Fibroblast of villous mesenchyme (primary cell): ENCODE measurements at regions not wholly inside any gene's neighbourhood (a gene's known extent, or its start where the extent isn't known, plus 50 kb on each side); places are given as distances from the start of the nearest gene placed in this dataset.

ENCODE experiments used
- DNase-seq: peaks from one replicate; pipeline ENCODE4 v3.0.0-alpha.2; 2010; ENCODE audit warnings: low read depth
- H3K4me3 ChIP-seq: 2 replicates; pipeline ENCODE4 v1.5.1; 2011; ENCODE audit warnings: low read depth, mild to moderate bottlenecking, low read length
- CTCF ChIP-seq: IDR thresholded peaks from 2 replicates; pipeline ENCODE4 v1.5.1; 2012; ENCODE audit warnings: low read depth, mild to moderate bottlenecking, low read length; ENCODE audit not compliant: insufficient read depth

- no peak for DNase-seq
- no peak overlapping the region for H3K4me3 ChIP-seq
- no peak for TF ChIP-seq CTCF
Observed at GRCh38 chr7:67407392-67408071, 410.9 kb downstream of the TYW1 start.

- no peak for DNase-seq
- H3K4me3 ChIP-seq = no peak overlapping the region
- no peak for TF ChIP-seq CTCF
Observed at GRCh38 chr7:67408109-67408508, 411.5 kb downstream of the TYW1 start.

GRCh38 chr7:67413670-67414069 is 417.0 kb downstream of the TYW1 start:
- no peak for DNase-seq
- no peak overlapping the region for H3K4me3 ChIP-seq
- no peak for TF ChIP-seq CTCF

- no peak overlapping the region for H3K4me3 ChIP-seq
- DNase-seq = no peak
- TF ChIP-seq CTCF = no peak
Observed at GRCh38 chr7:67414858-67415257, 418.2 kb downstream of the TYW1 start.

- no peak for TF ChIP-seq CTCF
- H3K4me3 ChIP-seq = no peak overlapping the region
- no peak for DNase-seq
Observed at GRCh38 chr7:67422601-67423000, 426.0 kb downstream of the TYW1 start.

GRCh38 chr7:67423065-67423464 is 426.4 kb downstream of the TYW1 start:
- TF ChIP-seq CTCF = no peak
- no peak overlapping the region for H3K4me3 ChIP-seq
- no peak for DNase-seq

GRCh38 chr7:67426654-67427053 is 430.0 kb downstream of the TYW1 start:
- no peak overlapping the region for H3K4me3 ChIP-seq
- no peak for TF ChIP-seq CTCF
- DNase-seq = no peak
